HG03432 (cell line): ENCODE measurements at regions not wholly inside any gene's neighbourhood (a gene's known extent, or its start where the extent isn't known, plus 50 kb on each side); places are given as distances from the start of the nearest gene placed in this dataset.

Experiments used
- ATAC-seq: cut with Tn5 transposase; IDR thresholded peaks from one replicate; pipeline ENCODE4 v1.9.1; 2021; ENCODE audit warnings: mild to moderate bottlenecking, moderate library complexity; ENCODE audit not compliant: unreplicated experiment

GRCh38 chr12:29996993-29997392 lies 213.3 kb upstream of the TMTC1 start:
- ATAC-seq, result no peak

- no peak for ATAC-seq
Measured at GRCh38 chr12:29992366-29992765, 208.6 kb upstream of the TMTC1 start.

- ATAC-seq, result no peak
Measured at GRCh38 chr12:29991924-29992323, 208.2 kb upstream of the TMTC1 start.

- no peak for ATAC-seq
Measured at GRCh38 chr12:29990971-29991370, 207.2 kb upstream of the TMTC1 start.

DNA sequence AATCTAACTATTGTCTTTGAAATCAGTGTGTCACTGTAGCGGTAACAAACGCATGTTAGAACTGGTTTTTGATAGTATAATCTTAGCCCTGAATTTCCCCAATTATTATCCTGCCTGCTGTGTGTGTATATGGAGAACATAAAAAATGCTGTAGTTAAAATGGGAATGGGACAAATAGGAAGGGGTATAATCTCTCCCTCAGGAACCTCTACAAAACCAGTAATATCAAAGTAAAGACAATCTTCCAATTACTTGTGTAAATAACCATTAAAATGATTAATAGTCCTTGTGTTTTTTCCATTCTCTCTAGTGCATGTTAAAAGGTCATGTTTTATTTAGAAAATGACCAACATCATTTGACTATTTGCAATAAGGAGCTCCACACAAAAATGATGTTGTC lies 200.1 kb upstream of the TMTC1 start:
- no peak for ATAC-seq

GRCh38 chr12:29980304-29980703 lies 196.6 kb upstream of the TMTC1 start:
- ATAC-seq, result no peak

GRCh38 chr12:29971446-29971845 lies 187.7 kb upstream of the TMTC1 start:
- ATAC-seq, result no peak

- ATAC-seq, result no peak
Measured at GRCh38 chr12:29970501-29970900, 186.8 kb upstream of the TMTC1 start.

DNA sequence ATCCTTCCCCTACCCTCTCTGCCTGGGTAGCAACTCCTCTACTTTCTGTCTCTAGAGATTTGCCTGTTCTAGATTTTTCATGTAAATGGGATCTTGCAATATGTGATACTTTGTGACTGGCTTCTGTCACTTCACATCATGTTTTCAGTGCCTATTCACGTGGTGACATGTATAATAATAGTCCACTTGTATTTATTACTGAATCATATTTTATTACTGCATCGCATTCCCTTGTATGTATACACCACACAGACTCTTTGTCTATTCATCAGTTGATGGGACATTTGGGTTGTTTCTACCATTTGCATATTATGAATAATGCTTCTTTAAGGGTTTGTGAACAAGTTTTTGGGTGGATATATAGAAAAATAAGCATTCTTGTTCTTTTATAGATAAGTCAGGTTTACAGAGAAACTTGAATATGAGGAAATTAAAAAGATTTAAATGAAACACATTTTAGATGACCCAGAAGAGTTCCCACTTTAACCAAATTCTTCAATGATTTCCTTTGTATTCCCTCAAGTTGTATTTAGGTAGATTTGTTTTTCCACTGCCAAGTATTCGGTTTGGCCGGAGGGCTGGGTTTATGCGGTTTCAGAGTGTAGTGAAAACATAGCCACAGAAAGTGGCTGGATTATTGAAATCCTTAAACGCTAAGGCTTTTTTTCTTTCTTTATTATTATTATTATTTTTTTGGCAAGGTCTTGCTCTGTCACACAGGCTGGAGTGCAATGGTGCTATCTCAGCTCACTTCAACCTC lies 178.7 kb upstream of the TMTC1 start:
- ATAC-seq, result no peak

DNA sequence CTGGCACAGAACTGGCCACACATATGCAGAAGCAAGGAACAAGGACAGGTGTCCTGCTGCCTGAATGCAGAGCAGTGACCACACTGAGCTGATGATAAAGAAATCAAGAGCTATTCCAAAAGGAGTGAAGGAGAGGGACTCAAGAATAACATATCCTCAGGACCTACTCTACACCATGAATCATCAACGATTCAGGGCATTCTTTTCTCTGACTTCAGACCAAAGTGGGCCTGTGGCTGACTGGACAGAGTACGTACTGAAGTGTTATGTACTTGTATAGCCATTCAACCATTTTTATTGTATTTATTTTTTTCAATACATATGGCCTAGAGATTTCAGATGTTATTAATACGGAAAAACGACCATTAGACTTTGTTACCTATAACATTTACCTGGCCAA lies 177.5 kb upstream of the TMTC1 start:
- no peak for ATAC-seq

GRCh38 chr12:29960122-29960521 lies 176.4 kb upstream of the TMTC1 start:
- ATAC-seq, result no peak

- ATAC-seq, result no peak
Measured at GRCh38 chr12:29957835-29958234, 174.1 kb upstream of the TMTC1 start.

- ATAC-seq, result no peak
Measured at GRCh38 chr12:29945904-29946303, 162.2 kb upstream of the TMTC1 start.

GRCh38 chr12:29944269-29945000 lies 160.7 kb upstream of the TMTC1 start:
- no peak for ATAC-seq

- ATAC-seq, result no peak
Measured at GRCh38 chr12:29943683-29944082, 159.9 kb upstream of the TMTC1 start.

GRCh38 chr12:29940811-29941210 lies 157.1 kb upstream of the TMTC1 start:
- no peak for ATAC-seq

DNA sequence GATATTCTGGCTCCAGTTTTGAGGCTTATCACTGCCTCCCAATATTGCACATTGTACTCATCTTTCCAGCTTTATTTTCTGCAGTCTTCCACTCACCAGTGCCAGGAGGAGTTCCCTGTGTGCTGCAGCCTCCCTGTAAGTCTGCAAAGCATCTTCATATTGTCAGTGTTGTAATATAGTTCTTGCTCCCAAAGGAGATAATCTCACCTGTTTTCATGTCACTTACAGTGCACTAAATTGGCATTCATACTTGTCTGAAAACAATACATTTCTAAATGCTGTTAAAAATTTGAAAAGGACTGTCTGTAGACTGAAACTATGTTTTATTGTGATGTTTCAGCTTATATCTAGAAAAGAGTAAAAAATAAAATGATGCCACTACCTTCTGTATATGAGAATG lies 146.8 kb upstream of the TMTC1 start:
- no peak for ATAC-seq

GRCh38 chr12:29929295-29929694 lies 145.6 kb upstream of the TMTC1 start:
- ATAC-seq, result no peak

DNA sequence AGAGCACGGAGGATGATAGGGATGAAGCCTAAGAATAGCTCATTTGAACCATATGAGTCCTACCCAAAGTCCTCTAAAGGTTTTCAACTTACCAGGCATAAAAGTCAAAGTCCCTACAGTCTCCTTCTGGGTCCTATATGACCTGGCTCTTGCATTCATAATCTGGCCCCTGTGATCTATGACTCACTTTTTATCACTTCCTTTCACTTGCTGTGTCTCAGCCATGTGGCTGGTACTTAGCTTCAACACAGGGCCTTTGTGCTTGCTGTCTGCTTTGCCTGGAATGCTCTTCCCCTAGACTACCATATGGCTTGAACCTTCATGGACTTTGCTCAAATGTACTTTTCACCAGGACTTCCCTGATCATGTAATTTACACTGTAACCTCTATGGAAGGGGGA lies 137.6 kb upstream of the TMTC1 start:
- peak; percentile 45 for ATAC-seq

GRCh38 chr12:29908157-29908556 lies 124.4 kb upstream of the TMTC1 start:
- ATAC-seq, result no peak

DNA sequence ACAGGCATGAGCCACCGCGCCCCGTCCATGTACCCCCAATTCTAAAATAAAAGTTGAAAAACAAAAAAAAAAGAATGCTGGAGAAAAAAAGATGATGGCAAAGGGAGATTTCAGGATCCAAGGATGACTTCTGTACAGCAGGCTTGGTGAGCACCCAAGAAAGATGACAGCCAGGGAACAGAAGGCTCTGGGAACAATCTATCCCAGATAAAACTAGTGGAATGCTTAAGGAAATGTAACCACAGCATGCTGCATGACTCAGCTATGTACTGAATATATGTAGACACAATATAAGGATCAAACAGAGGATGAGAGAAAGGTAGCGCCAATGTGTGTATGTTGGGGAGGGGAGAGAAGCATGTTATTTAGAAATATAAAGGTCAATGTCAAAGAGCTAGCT lies 123.7 kb upstream of the TMTC1 start:
- no peak for ATAC-seq

DNA sequence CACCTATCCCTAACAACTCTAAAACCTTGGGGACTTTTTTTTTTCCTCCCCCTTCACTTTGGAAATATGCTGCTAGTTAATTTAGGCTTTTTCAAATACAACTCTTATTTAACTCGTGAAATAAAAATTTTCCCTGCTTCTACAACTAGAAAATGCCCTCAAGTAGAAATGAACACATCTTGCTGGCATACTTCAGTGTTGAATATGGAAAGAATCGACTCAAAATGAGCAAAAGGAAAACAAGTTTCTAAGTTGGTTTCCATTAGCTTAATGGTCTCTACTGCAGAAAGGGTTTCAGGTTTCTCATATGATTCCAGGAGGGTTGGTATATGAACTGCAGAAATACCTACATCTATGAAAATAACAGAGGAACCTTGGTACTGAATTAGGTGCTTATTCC lies 118.3 kb upstream of the TMTC1 start:
- ATAC-seq, result no peak

GRCh38 chr12:29901585-29901984 lies 117.8 kb upstream of the TMTC1 start:
- no peak for ATAC-seq
